Breast epithelium (tissue), 3 donors: ENCODE measurements at regions not wholly inside any gene's neighbourhood (a gene's known extent, or its start where the extent isn't known, plus 50 kb on each side); places are given as distances from the start of the nearest gene placed in this dataset.

Source experiments
- CTCF ChIP-seq, 3 donors: fragments of 450-650 bp; IDR thresholded peaks; one replicate each; pipeline ENCODE4 v1.5.1; 2016 to 2017; ENCODE audit warnings: antibody characterized with exemption in 3 of 3, mild to moderate bottlenecking in 3 of 3, moderate library complexity in 3 of 3
- POLR2AphosphoS5 ChIP-seq, 3 donors: sonication (generic); formaldehyde crosslinking; IDR thresholded peaks; one replicate each; pipeline ENCODE4 v1.6.1; 2017; ENCODE audit warnings: antibody characterized with exemption in 3 of 3

DNA sequence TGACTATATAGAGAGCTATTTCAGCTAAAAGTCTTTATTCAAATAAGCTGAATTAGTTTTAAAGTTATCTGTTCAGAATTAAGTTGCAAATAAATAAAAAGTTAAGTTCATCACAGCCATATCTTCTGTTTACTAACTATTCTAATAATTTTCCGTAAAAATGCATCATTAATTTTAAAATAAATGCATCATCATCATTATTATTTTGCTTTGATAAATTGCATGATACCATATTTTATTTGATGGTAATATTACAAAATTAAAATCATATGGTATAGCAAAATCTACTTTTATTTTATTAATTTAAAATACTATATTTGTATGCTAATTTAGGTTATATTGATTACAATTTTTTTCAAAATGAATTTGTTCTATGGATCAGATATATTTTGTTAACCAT is 357.3 kb upstream of the NDST4 start:
- TF ChIP-seq CTCF (IDR thresholded peaks at IDR 0.05) = no peak
- TF ChIP-seq POLR2AphosphoS5 (IDR thresholded peaks at IDR 0.05) = no peak
